ENCODE measurements at regions not wholly inside any gene's neighbourhood (a gene's known extent, or its start where the extent isn't known, plus 50 kb on each side); places are given as distances from the start of the nearest gene placed in this dataset.
A peak's percentile ranks its signal among the peaks of the same experiment; 100 is the strongest.
"Not testable (repeated sequence)": the region's sequence is repeated elsewhere in the genome, so short reads cannot be mapped to it uniquely, and the experiment has no call there.

DNA sequence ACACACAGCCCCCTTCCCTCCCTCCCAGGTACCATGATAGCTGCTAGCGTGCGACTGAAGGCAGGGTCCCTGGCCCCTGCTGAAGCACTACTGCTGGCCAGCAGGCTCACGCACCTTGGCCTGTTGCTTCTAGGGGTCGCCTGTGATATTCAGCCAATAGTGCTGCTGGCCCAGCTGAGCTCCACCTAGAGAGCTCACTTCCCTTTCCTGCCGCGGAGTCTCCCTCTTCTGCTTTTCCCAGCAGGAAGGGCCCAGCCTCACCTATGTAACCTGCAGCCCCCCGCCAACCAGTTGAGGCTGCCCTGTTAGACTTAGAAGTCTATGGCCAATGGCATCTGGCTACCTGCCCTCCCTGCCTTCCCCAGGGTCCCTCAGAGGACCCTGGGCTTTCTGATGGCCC lies 175.5 kb upstream of the ZSCAN2 start:
- H3K36me3 ChIP-seq (ENCODE audit: control insufficient read depth, insufficient read depth, low read length); H3K27me3 ChIP-seq (ENCODE audit: control insufficient read depth, insufficient read depth, low read length); H3K4me3 ChIP-seq (ENCODE audit: low read depth, low read length); H3K9me3 ChIP-seq (ENCODE audit: control insufficient read depth, insufficient read depth, low read length); H3K4me1 ChIP-seq (ENCODE audit: control insufficient read depth, insufficient read depth, low read length); H3K9ac ChIP-seq (ENCODE audit: low read depth, low read length); H3K27ac ChIP-seq (ENCODE audit: low read depth, low read length): not testable (repeated sequence)

- not testable (repeated sequence) for H3K27ac ChIP-seq (ENCODE audit: low read depth, low read length); H3K36me3 ChIP-seq (ENCODE audit: control insufficient read depth, insufficient read depth, low read length); H3K4me1 ChIP-seq (ENCODE audit: control insufficient read depth, insufficient read depth, low read length); H3K4me3 ChIP-seq (ENCODE audit: low read depth, low read length); H3K9ac ChIP-seq (ENCODE audit: low read depth, low read length); H3K27me3 ChIP-seq (ENCODE audit: control insufficient read depth, insufficient read depth, low read length); H3K9me3 ChIP-seq (ENCODE audit: control insufficient read depth, insufficient read depth, low read length)
Observed at GRCh38 chr15:84473305-84473877, 127.4 kb upstream of the ZSCAN2 start.

GRCh38 chr15:84476364-84477033 lies 124.3 kb upstream of the ZSCAN2 start:
- H3K4me1 ChIP-seq (ENCODE audit: control insufficient read depth, insufficient read depth, low read length); H3K4me3 ChIP-seq (ENCODE audit: low read depth, low read length); H3K9me3 ChIP-seq (ENCODE audit: control insufficient read depth, insufficient read depth, low read length); H3K27me3 ChIP-seq (ENCODE audit: control insufficient read depth, insufficient read depth, low read length); H3K27ac ChIP-seq (ENCODE audit: low read depth, low read length); H3K9ac ChIP-seq (ENCODE audit: low read depth, low read length); H3K36me3 ChIP-seq (ENCODE audit: control insufficient read depth, insufficient read depth, low read length): not testable (repeated sequence)

DNA sequence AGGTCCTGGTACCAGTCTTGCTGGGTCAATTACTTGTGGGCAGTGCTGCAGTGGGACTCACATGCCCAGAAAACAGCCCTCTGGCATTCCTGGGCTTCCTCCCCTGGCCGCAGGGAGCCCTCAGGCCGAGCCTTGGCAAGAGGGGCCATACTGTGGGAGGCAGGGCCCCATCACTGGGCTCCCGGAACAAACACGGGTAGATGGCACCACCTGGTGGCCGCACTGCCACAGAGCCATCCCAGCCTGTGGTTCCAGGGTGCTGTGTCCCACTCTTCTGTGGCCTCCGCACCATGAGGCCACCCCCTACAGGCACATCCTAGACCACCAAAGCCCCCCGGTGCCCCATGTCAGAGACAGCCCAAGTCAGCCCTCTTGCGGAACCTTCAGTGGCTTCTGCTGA lies 123.3 kb upstream of the ZSCAN2 start:
- H3K27me3 ChIP-seq (ENCODE audit: control insufficient read depth, insufficient read depth, low read length); H3K9ac ChIP-seq (ENCODE audit: low read depth, low read length); H3K27ac ChIP-seq (ENCODE audit: low read depth, low read length); H3K9me3 ChIP-seq (ENCODE audit: control insufficient read depth, insufficient read depth, low read length); H3K36me3 ChIP-seq (ENCODE audit: control insufficient read depth, insufficient read depth, low read length); H3K4me3 ChIP-seq (ENCODE audit: low read depth, low read length); H3K4me1 ChIP-seq (ENCODE audit: control insufficient read depth, insufficient read depth, low read length): not testable (repeated sequence)

DNA sequence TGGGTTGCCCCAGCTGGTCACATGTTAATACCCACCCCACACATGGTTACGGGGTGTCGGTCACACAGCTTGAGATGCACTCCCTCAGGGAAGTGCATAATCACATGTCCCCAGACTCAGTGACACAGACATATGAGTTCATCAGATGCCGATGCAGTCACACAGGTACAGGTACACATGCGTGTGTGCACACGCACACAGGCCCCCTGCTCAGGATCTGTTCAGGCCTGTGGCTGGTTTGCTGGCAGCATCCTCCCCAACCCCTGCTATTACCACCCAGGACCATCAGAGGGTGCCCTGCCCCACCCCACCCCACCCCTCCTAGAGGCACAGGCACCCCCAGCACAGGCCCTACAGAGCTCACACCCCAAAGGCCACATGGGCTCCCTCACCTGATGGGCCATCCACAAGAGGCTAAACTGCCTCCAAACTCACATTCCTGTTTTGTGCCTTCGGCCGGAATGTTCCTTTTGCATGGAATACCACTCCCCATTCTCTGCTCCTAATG lies 120.6 kb upstream of the ZSCAN2 start:
- H3K4me1 ChIP-seq (ENCODE audit: control insufficient read depth, insufficient read depth, low read length); H3K9me3 ChIP-seq (ENCODE audit: control insufficient read depth, insufficient read depth, low read length); H3K9ac ChIP-seq (ENCODE audit: low read depth, low read length); H3K36me3 ChIP-seq (ENCODE audit: control insufficient read depth, insufficient read depth, low read length); H3K27me3 ChIP-seq (ENCODE audit: control insufficient read depth, insufficient read depth, low read length); H3K27ac ChIP-seq (ENCODE audit: low read depth, low read length); H3K4me3 ChIP-seq (ENCODE audit: low read depth, low read length): not testable (repeated sequence)

GRCh38 chr15:84483859-84484258 lies 117.0 kb upstream of the ZSCAN2 start:
- not testable (repeated sequence) for H3K36me3 ChIP-seq (ENCODE audit: control insufficient read depth, insufficient read depth, low read length)

DNA sequence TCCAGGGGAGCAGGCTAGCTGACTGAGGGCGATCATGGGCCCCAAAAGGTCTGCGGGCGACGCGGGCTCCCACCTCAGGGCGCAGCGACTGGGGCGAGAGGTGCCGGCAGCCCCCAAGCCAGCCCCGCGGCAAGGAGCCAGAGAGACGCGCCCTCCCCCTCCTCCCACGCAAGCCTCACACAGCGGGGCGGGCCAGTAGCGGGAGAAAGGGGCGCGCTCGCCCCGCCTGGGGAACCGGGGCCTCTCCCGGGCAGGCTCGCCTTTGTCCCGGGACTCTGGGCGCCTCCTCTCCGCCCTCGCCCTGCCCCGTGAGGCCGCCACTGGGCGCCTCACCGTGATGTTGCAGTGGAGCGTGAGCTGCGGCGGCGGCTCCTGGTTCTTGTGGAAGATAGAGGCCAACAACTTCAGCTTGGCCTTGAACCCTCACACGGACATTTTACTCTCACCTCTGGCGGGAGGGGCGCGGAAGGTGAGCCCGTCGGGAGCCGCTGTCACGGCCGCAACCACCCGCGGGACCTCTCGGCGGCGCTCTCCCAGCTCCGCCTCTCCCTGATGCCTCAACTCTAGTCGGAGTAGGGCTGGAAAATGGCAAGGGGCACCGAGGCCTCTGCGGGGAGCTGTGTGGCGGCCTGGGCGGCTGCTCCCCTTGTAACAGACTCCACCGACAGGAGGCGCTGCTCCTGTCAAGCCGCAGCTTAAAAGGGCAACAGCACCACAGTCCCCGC lies 100.5 kb upstream of the ZSCAN2 start:
- H3K27ac ChIP-seq (ENCODE audit: low read depth, low read length); H3K4me1 ChIP-seq (ENCODE audit: control insufficient read depth, insufficient read depth, low read length); H3K27me3 ChIP-seq (ENCODE audit: control insufficient read depth, insufficient read depth, low read length); H3K9ac ChIP-seq (ENCODE audit: low read depth, low read length); H3K36me3 ChIP-seq (ENCODE audit: control insufficient read depth, insufficient read depth, low read length); H3K9me3 ChIP-seq (ENCODE audit: control insufficient read depth, insufficient read depth, low read length): not testable (repeated sequence)
- peak overlapping the region; percentile 47; the same call in 1 of the 2 replicates for H3K4me3 ChIP-seq (ENCODE audit: low read depth, low read length)

More at GRCh38 chr15:84483859-84484258, 117.0 kb upstream of the ZSCAN2 start:
- H3K27ac ChIP-seq (ENCODE audit: low read depth, low read length); H3K4me1 ChIP-seq (ENCODE audit: control insufficient read depth, insufficient read depth, low read length); H3K4me3 ChIP-seq (ENCODE audit: low read depth, low read length); H3K9me3 ChIP-seq (ENCODE audit: control insufficient read depth, insufficient read depth, low read length); H3K9ac ChIP-seq (ENCODE audit: low read depth, low read length); H3K27me3 ChIP-seq (ENCODE audit: control insufficient read depth, insufficient read depth, low read length): not testable (repeated sequence)

DNA sequence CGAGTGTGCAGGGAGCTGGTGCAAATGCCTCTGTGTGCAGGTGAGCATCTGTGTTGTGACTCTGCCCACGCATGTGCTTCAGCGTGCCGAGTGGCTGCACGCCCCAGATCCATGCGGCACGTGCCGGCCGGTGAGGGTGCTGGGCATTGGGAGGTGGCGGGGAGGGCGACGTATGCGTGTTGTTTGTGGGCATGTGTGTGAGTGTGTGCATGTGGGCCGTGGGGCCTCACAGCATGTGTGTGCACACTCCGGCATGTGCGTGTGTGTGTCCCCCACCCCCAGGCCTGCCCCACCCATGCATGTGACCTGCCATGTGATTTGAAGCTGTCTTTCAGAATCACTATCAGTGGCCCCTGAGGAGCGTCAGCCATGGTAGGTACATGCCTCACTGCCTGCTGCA lies 97.7 kb upstream of the ZSCAN2 start:
- H3K9me3 ChIP-seq (ENCODE audit: control insufficient read depth, insufficient read depth, low read length); H3K4me1 ChIP-seq (ENCODE audit: control insufficient read depth, insufficient read depth, low read length); H3K27me3 ChIP-seq (ENCODE audit: control insufficient read depth, insufficient read depth, low read length); H3K4me3 ChIP-seq (ENCODE audit: low read depth, low read length); H3K27ac ChIP-seq (ENCODE audit: low read depth, low read length); H3K9ac ChIP-seq (ENCODE audit: low read depth, low read length); H3K36me3 ChIP-seq (ENCODE audit: control insufficient read depth, insufficient read depth, low read length): not testable (repeated sequence)

GRCh38 chr15:84505552-84505951 lies 95.3 kb upstream of the ZSCAN2 start:
- H3K36me3 ChIP-seq (ENCODE audit: control insufficient read depth, insufficient read depth, low read length); H3K4me3 ChIP-seq (ENCODE audit: low read depth, low read length); H3K9ac ChIP-seq (ENCODE audit: low read depth, low read length); H3K9me3 ChIP-seq (ENCODE audit: control insufficient read depth, insufficient read depth, low read length); H3K27ac ChIP-seq (ENCODE audit: low read depth, low read length); H3K4me1 ChIP-seq (ENCODE audit: control insufficient read depth, insufficient read depth, low read length); H3K27me3 ChIP-seq (ENCODE audit: control insufficient read depth, insufficient read depth, low read length): not testable (repeated sequence)

- not testable (repeated sequence) for H3K36me3 ChIP-seq (ENCODE audit: control insufficient read depth, insufficient read depth, low read length); H3K27me3 ChIP-seq (ENCODE audit: control insufficient read depth, insufficient read depth, low read length); H3K4me1 ChIP-seq (ENCODE audit: control insufficient read depth, insufficient read depth, low read length); H3K4me3 ChIP-seq (ENCODE audit: low read depth, low read length); H3K27ac ChIP-seq (ENCODE audit: low read depth, low read length); H3K9ac ChIP-seq (ENCODE audit: low read depth, low read length); H3K9me3 ChIP-seq (ENCODE audit: control insufficient read depth, insufficient read depth, low read length)
Observed at GRCh38 chr15:84512324-84512723, 88.5 kb upstream of the ZSCAN2 start.

DNA sequence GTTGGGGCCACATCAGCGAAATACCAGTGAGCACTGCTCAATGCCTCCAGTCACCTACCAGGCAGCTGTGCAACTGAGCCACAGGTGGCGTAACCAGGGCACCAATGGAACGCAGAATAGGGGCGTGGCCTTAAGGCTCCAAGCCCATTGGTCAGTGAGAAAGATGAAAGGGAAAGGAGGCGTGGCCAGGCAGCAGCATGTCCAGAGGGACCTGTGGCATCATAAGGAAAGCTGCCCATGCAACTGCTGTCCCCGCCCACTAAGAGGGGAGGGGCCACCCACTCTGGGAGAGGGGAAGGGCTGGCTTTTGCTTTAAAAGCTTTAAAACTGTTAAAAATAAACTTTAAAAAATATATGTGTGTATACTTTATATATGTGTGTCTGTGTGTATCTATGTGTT lies 84.0 kb upstream of the ZSCAN2 start:
- not testable (repeated sequence) for H3K4me1 ChIP-seq (ENCODE audit: control insufficient read depth, insufficient read depth, low read length); H3K4me3 ChIP-seq (ENCODE audit: low read depth, low read length); H3K36me3 ChIP-seq (ENCODE audit: control insufficient read depth, insufficient read depth, low read length); H3K27ac ChIP-seq (ENCODE audit: low read depth, low read length); H3K27me3 ChIP-seq (ENCODE audit: control insufficient read depth, insufficient read depth, low read length); H3K9me3 ChIP-seq (ENCODE audit: control insufficient read depth, insufficient read depth, low read length); H3K9ac ChIP-seq (ENCODE audit: low read depth, low read length)
